DMS 273 (cell line): ENCODE measurements at regions not wholly inside any gene's neighbourhood (a gene's known extent, or its start where the extent isn't known, plus 50 kb on each side); places are given as distances from the start of the nearest gene placed in this dataset.
A peak's percentile ranks its signal among the peaks of the same experiment; 100 is the strongest.

Experiments used
- DNase-seq: peaks from one replicate; lab custom pipeline; 2025; ENCODE audit not compliant: unreplicated experiment; lab: John Stamatoyannopoulos, UW

DNA sequence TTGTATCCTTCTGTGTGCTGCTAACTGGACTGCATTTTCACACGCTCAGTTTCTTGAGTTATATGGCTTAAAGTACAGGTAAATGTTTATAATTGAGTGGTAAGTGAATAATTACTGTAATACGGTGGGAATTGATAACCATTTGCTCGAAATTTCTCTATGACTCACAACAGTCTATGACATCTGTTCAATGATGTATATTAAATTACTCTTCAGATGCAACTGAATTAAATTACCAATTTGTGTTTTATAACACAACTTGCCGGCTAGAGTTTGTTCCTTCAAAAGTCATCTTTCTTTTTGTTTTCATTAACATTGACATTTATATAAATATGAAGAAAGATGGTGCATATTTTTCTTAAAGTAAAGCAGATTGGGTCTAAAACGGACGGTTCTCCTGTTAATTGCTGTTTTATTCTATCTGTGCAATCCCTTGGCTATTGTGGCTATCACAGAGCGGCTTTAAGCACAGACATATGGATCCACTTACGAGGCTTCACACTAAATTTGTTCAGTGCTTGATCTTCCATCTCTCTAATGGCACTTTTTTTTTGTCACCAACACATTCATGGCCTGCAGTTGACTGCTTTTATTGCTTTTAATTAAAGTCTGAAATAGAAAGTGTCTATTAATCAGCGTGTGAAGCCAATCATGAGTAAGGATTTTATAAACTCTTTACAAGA is 1291.6 kb upstream of the SLC10A2 start:
- no peak for DNase-seq

- no peak for DNase-seq
Measured at GRCh38 chr13:104357174-104357573, 1291.0 kb upstream of the SLC10A2 start.

GRCh38 chr13:104355041-104355670 is 1288.9 kb upstream of the SLC10A2 start:
- no peak for DNase-seq

- no peak for DNase-seq
Measured at GRCh38 chr13:104327211-104327610, 1261.0 kb upstream of the SLC10A2 start.

GRCh38 chr13:104326523-104326922 is 1260.3 kb upstream of the SLC10A2 start:
- DNase-seq, result no peak

GRCh38 chr13:104321756-104322155 is 1255.5 kb upstream of the SLC10A2 start:
- DNase-seq, result no peak

DNA sequence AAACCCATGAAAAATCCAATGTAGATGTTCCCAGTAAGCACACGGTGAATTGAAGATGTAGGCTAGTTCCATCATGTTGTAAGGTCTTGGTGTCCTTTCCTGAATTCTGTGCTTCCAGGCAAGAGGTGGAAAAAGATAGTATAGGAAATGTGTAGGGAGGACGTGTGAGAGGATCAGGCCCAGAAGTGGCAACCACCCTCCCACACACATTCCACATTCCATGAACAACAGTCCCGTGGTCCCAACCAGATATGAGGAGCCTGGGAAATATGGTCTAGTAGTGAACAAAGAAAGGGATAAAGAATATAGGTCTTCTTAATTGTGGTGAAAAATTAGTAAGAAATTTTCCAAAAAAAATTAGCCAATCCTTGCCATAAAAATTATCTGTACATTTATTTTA is 1254.2 kb upstream of the SLC10A2 start:
- no peak for DNase-seq

- peak; percentile 1 for DNase-seq
Measured at GRCh38 chr13:104318121-104318520, 1251.9 kb upstream of the SLC10A2 start.

- no peak for DNase-seq
Measured at GRCh38 chr13:104315606-104316005, 1249.4 kb upstream of the SLC10A2 start.

DNA sequence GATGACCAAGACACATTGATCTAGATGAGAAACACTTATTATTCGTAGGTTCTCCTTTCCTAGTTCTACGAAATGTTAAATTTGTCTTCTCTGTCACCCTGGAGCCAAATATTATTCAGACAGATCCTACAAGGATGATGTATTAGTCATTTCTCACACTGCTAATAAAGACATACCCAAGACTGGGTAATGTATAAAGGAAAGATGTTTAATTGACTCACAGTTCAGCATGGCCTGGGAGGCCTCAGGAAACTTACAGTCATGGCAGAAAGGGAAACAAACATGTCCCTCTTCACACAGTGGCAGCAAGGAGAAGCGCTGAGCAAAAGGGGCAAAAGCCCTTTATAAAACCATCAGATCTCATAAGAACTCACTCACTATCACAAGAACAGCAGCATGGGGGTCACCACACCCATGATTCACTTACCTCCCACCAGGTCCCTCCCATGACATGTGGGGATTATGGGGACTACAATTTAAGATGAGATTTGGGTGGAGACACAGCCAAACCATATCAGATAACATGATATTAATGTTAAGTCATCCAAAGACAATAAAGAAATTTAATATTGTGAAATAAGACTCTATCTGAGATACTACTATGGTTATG is 1248.8 kb upstream of the SLC10A2 start:
- DNase-seq, result no peak

GRCh38 chr13:104314321-104314720 is 1248.1 kb upstream of the SLC10A2 start:
- DNase-seq, result no peak

DNA sequence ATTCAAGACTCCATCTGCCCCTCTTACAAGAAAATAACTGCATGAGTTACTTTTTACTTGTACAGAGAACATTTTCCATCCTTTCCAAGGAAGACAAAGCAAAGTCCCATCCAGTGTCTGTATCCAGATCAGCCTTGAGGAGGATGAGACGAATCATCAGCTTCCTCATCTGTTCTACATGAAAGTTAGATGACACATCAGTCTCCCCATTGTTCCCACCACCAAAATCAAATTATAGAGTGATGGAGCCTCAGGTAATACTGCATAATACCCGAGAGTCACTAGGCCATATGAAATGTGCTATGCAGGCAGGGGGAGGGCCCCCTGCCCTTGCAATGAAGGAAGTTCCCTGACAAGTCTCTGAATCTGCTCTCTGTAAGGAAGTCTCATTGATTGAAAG is 1244.6 kb upstream of the SLC10A2 start:
- no peak for DNase-seq

- no peak for DNase-seq
Measured at GRCh38 chr13:104309431-104309830, 1243.2 kb upstream of the SLC10A2 start.

GRCh38 chr13:104301171-104301975 is 1235.2 kb upstream of the SLC10A2 start:
- peak; percentile 7 for DNase-seq

- DNase-seq, result no peak
Measured at GRCh38 chr13:104297075-104297474, 1230.9 kb upstream of the SLC10A2 start.

- no peak for DNase-seq
Measured at GRCh38 chr13:104296286-104296685, 1230.1 kb upstream of the SLC10A2 start.

- no peak for DNase-seq
Measured at GRCh38 chr13:104295537-104295936, 1229.3 kb upstream of the SLC10A2 start.

DNA sequence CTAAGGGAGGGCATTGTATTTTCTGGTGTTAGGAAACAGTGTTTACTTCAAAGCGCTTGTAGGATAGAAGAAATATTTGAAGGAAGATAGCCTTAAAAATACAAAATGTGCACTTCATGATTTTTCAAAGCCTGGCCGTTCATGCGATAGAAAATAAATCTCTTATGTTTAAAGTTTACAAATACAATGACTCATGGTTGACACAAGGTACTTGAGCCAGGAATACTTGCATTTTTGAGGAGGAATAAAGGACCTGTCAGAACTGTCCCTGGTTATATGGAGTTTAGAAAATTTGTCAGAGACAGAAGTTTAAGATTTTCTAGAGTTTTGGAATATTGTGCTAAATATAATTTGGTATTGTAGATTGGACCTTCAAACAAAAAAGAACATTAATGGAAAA is 1223.2 kb upstream of the SLC10A2 start:
- no peak for DNase-seq

DNA sequence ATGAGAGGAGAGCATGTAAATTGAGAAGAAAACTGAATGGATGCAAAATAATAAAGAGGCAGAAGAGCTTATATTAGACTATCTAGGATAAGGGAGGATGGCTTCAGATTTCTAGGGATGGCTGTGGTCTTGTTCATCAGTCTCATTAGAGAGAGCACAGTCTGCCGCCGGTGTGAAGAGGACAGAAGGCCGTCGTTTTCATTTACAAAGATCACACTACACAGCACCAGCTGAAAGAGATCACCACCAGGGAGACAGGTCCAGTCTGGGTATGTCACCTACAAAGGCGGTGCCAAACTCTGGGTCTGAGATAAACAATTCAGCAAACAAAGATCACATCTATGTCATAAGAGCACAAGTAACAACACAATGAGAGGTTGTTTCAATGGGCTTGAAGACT is 1222.3 kb upstream of the SLC10A2 start:
- no peak for DNase-seq

- DNase-seq, result no peak
Measured at GRCh38 chr13:104286566-104287290, 1220.5 kb upstream of the SLC10A2 start.

GRCh38 chr13:104281910-104282309 is 1215.7 kb upstream of the SLC10A2 start:
- no peak for DNase-seq
